ENCODE measurements at regions not wholly inside any gene's neighbourhood (a gene's known extent, or its start where the extent isn't known, plus 50 kb on each side); places are given as distances from the start of the nearest gene placed in this dataset.

DNA sequence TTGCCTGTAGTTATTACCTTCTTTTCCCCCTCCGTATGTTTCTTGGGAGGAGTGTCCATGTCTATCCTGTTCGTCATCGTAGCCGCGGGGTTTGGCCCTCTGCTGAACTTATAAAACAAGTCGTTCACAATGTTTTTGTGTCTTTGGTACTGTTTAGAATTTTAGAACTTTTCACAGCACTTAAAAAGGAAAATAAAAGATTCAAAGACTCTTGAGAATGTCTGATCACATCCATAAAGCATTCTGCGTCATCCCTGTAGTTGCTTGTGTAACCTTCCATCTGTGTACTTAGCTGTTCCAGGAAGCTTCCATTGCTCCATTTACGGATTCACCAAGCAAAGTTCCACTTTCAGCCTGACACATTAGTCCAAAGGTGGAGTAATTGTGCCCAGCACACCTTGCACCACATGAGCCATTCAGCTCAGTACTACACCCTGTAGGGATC is 677.1 kb upstream of the NR2F2 start:
- Mint-ChIP-seq H3K9me3 (no peaks in the 10 kb centered on the region), H3K4me3 (no peak overlapping the region), H3K4me1 (no peaks in the 10 kb centered on the region), H3K36me3 (no peaks in the 10 kb centered on the region), H3K27ac (no peak overlapping the region), H3K27me3 (ENCODE audit: low read depth) (no peaks in the 10 kb centered on the region)
- CTCF ChIA-PET = no interaction called here
- ATAC-seq = no peak
- POLR2A ChIA-PET = no interaction called here
- DNase-seq (ENCODE audit: low spot score) = no peak
- no peak for TF ChIP-seq ZMAT4 (CRISPR knock-in tag; IDR thresholded peaks at IDR 0.05)
- TF ChIP-seq NR3C1 (CRISPR knock-in tag; conservative IDR thresholded peaks at IDR 0.05; ENCODE audit: low read depth) = no peak
- no peak for TF ChIP-seq RELA (CRISPR knock-in tag; IDR thresholded peaks at IDR 0.05; ENCODE audit: borderline replicate concordance)
- TF ChIP-seq IRF2 (CRISPR knock-in tag; IDR thresholded peaks at IDR 0.05; ENCODE audit: borderline replicate concordance, low read depth) = no peak
- TF ChIP-seq TCF7 (CRISPR knock-in tag; IDR thresholded peaks at IDR 0.05; ENCODE audit: low read depth) = no peak
- TF ChIP-seq CREB1 (CRISPR knock-in tag; IDR thresholded peaks at IDR 0.05) = no peak
- no peak for TF ChIP-seq ZNF121 (CRISPR knock-in tag; IDR thresholded peaks at IDR 0.05)

DNA sequence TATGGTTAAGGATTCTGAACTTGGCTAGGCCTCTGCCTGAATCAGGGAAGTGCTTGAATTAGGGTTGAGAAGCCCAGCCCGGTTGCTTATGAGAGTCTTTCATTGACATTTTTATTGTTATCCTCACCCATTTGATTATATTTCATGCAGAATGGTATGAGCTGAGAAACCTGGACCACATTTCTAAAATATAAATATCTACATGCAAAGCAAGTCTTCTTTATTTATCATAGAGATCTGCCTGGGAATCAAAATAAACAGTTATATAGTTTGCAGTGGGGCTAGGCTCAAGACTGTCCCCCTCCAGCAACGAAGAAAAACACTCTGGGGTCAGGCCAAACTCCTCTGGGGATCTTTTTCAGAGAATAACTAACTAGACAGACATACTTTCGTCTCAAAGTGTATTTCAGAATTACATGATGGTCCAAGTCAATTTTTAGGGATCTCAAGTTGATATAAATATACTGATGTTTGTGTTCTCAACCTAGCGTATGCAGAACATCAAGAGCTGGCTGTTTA is 675.4 kb upstream of the NR2F2 start:
- ChIA-PET CTCF (no interaction called here), POLR2A (no interaction called here)
- TF ChIP-seq NR2C2 (CRISPR knock-in tag; IDR thresholded peaks at IDR 0.05) (no peak), ZNF263 (CRISPR knock-in tag; IDR thresholded peaks at IDR 0.05; ENCODE audit: low read depth) (no peak), GRHL2 (CRISPR knock-in tag; IDR thresholded peaks at IDR 0.05; ENCODE audit: insufficient replicate concordance, severe bottlenecking) (no peak), TEAD4 (CRISPR knock-in tag; IDR thresholded peaks at IDR 0.05) (no peak), PRRX2 (CRISPR knock-in tag; IDR thresholded peaks at IDR 0.05) (no peak), IRF2 (CRISPR knock-in tag; IDR thresholded peaks at IDR 0.05; ENCODE audit: borderline replicate concordance, low read depth) (no peak), PREB (CRISPR knock-in tag; IDR thresholded peaks at IDR 0.05; ENCODE audit: borderline replicate concordance) (no peak), ZNF532 (CRISPR knock-in tag; IDR thresholded peaks at IDR 0.05; ENCODE audit: borderline replicate concordance) (no peak), FOXP1 (CRISPR knock-in tag; IDR thresholded peaks at IDR 0.05; ENCODE audit: borderline replicate concordance) (no peak), JAZF1 (CRISPR knock-in tag; IDR thresholded peaks at IDR 0.05) (no peak)
- TF ChIP-seq, protein P1, sequence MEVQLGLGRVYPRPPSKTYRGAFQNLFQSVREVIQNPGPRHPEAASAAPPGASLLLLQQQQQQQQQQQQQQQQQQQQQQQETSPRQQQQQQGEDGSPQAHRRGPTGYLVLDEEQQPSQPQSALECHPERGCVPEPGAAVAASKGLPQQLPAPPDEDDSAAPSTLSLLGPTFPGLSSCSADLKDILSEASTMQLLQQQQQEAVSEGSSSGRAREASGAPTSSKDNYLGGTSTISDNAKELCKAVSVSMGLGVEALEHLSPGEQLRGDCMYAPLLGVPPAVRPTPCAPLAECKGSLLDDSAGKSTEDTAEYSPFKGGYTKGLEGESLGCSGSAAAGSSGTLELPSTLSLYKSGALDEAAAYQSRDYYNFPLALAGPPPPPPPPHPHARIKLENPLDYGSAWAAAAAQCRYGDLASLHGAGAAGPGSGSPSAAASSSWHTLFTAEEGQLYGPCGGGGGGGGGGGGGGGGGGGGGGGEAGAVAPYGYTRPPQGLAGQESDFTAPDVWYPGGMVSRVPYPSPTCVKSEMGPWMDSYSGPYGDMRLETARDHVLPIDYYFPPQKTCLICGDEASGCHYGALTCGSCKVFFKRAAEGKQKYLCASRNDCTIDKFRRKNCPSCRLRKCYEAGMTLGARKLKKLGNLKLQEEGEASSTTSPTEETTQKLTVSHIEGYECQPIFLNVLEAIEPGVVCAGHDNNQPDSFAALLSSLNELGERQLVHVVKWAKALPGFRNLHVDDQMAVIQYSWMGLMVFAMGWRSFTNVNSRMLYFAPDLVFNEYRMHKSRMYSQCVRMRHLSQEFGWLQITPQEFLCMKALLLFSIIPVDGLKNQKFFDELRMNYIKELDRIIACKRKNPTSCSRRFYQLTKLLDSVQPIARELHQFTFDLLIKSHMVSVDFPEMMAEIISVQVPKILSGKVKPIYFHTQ (CRISPR knock-in tag; IDR thresholded peaks at IDR 0.05) = no peak
- Mint-ChIP-seq H3K4me1 (no peaks in the 10 kb centered on the region), H3K27ac (no peak overlapping the region), H3K9me3 (no peaks in the 10 kb centered on the region), H3K36me3 (no peaks in the 10 kb centered on the region), H3K4me3 (no peak overlapping the region), H3K27me3 (ENCODE audit: low read depth) (no peaks in the 10 kb centered on the region)
- no peak for DNase-seq (ENCODE audit: low spot score)
- ATAC-seq = no peak
